SK-N-SH (cell line): ENCODE measurements at regions not wholly inside any gene's neighbourhood (a gene's known extent, or its start where the extent isn't known, plus 50 kb on each side); places are given as distances from the start of the nearest gene placed in this dataset.

Source experiments
- CTCF ChIA-PET: fragments of 300-600, 350-600 bp; formaldehyde crosslinking; extraction: SDS; loops from one replicate; lab custom pipeline; 2021; lab: Yijun Ruan, JAX
- POLR2A ChIA-PET: fragments of 350-600 bp; sonication (Branson Sonifier 250); formaldehyde crosslinking; extraction: SDS; loops from one replicate; lab custom pipeline; 2020; ENCODE audit warnings: antibody characterized with exemption, inconsistent platforms; lab: Yijun Ruan, JAX
- DNase-seq: peaks from one replicate; pipeline ENCODE4 v3.0.0; 2012
- H2AFZ ChIP-seq: fragments of 200-600 bp; sonication (generic); 2 replicates; pipeline ENCODE4 v1.8.1; 2016; ENCODE audit warnings: antibody characterized with exemption, mild to moderate bottlenecking, low read depth
- H3F3A ChIP-seq: fragments of 200-600 bp; sonication (generic); replicated peaks from 2 replicates; pipeline ENCODE3; 2016; ENCODE audit warnings: antibody characterized with exemption, mild to moderate bottlenecking; ENCODE audit not compliant: insufficient read depth
- H3K27ac ChIP-seq, 2 experiments: fragments of 200-500 bp in 1 of 2; fragments of 200-600 bp in 1 of 2; sonication (Bioruptor generic) in 1 of 2; sonication (generic), shearing (Covaris generic) in 1 of 2; 2 replicates each; pipeline versions ENCODE4 v1.5.1 to v1.6.1; 2014 to 2016; ENCODE audit warnings: low read depth in 2 of 2, inconsistent platforms in 1 of 2, low read length in 1 of 2, mild to moderate bottlenecking in 1 of 2, mixed read lengths in 1 of 2
- H3K27me3 ChIP-seq: fragments of 200-600 bp; sonication (generic), shearing (Covaris generic); 2 replicates; pipeline ENCODE4 v1.6.1; 2016; ENCODE audit warnings: mixed run types; ENCODE audit not compliant: insufficient read depth
- H3K36me3 ChIP-seq, 2 experiments: fragments of 200-500 bp in 1 of 2; fragments of 200-600 bp in 1 of 2; sonication (Bioruptor generic) in 1 of 2; sonication (generic) in 1 of 2; replicated peaks in 1 of 2; 2 replicates each; pipeline versions ENCODE3 to v1.5.1; 2014 to 2016; ENCODE audit warnings: low read length in 1 of 2, mild to moderate bottlenecking in 1 of 2; ENCODE audit not compliant: insufficient read depth in 2 of 2, control insufficient read depth in 1 of 2
- H3K4me1 ChIP-seq, 2 experiments: fragments of 200-500 bp in 1 of 2; fragments of 200-600 bp in 1 of 2; sonication (Bioruptor generic) in 1 of 2; sonication (generic), shearing (Covaris generic) in 1 of 2; 2 replicates each; pipeline versions ENCODE4 v1.5.1 to v1.6.1; 2014 to 2016; ENCODE audit warnings: low read depth in 1 of 2, low read length in 1 of 2, mixed run types in 1 of 2; ENCODE audit not compliant: insufficient read depth in 2 of 2, control insufficient read depth in 1 of 2
- H3K4me2 ChIP-seq: fragments of 200-600 bp; sonication (generic), shearing (Covaris generic); 2 replicates; pipeline ENCODE4 v1.6.1; 2017; ENCODE audit warnings: mixed run types
- H3K4me3 ChIP-seq, 2 experiments: fragments of 200-500 bp in 1 of 2; fragments of 200-600 bp in 1 of 2; sonication (Bioruptor generic) in 1 of 2; sonication (generic), shearing (Covaris generic) in 1 of 2; 2 replicates each; pipeline versions ENCODE4 v1.5.1 to v1.8.1; 2014 to 2016; ENCODE audit warnings: low read depth in 2 of 2, inconsistent platforms in 1 of 2, low read length in 1 of 2, mild to moderate bottlenecking in 1 of 2, mixed read lengths in 1 of 2, moderate library complexity in 1 of 2
- H3K79me2 ChIP-seq: fragments of 200-600 bp; sonication (generic); 2 replicates; pipeline ENCODE4 v1.8.1; 2017; ENCODE audit warnings: mild to moderate bottlenecking; ENCODE audit not compliant: insufficient read depth
- H3K9ac ChIP-seq: fragments of 200-600 bp; sonication (generic); 2 replicates; pipeline ENCODE4 v1.6.1; 2017; ENCODE audit warnings: mixed run types
- H3K9me2 ChIP-seq: fragments of 200-600 bp; sonication (generic); 2 replicates; pipeline ENCODE4 v1.6.1; 2017; ENCODE audit warnings: mixed run types
- H3K9me3 ChIP-seq: fragments of 200-600 bp; sonication (generic); 2 replicates; pipeline ENCODE4 v1.6.1; 2017; ENCODE audit warnings: mixed run types, mild to moderate bottlenecking, moderate library complexity
- H4K20me1 ChIP-seq: fragments of 200-600 bp; sonication (generic); 2 replicates; pipeline ENCODE4 v1.6.1; 2017; ENCODE audit warnings: mild to moderate bottlenecking, mixed run types; ENCODE audit not compliant: insufficient read depth
- ELF1 ChIP-seq: IDR thresholded peaks from 2 replicates; pipeline ENCODE4 v1.4.0; 2012
- FOXM1 ChIP-seq: IDR thresholded peaks from 2 replicates; pipeline ENCODE4 v1.4.0; 2012; ENCODE audit warnings: low read depth, mild to moderate bottlenecking
- GATA2 ChIP-seq: sonication (generic); formaldehyde crosslinking; IDR thresholded peaks from 2 replicates; pipeline ENCODE4 v1.5.0; 2020; ENCODE audit warnings: mild to moderate bottlenecking, missing genetic modification reagents
- IRF3 ChIP-seq: fragments of 150-350 bp; IDR thresholded peaks from 2 replicates; pipeline ENCODE4 v1.6.1; 2016; ENCODE audit warnings: mild to moderate bottlenecking, low read depth, low read length
- MXI1 ChIP-seq: IDR thresholded peaks from 2 replicates; pipeline ENCODE4 v1.6.1; 2012; ENCODE audit warnings: mild to moderate bottlenecking, low read depth, low read length, improper control_type of control experiment
- NFIC ChIP-seq: IDR thresholded peaks from 2 replicates; pipeline ENCODE4 v1.4.0; 2012; ENCODE audit warnings: borderline replicate concordance
- NRF1 ChIP-seq: IDR thresholded peaks from 2 replicates; pipeline ENCODE4 v1.6.1; 2012; ENCODE audit warnings: low read depth, mild to moderate bottlenecking, low read length
- PBX3 ChIP-seq: IDR thresholded peaks from 2 replicates; pipeline ENCODE4; 2012
- POLR2AphosphoS5 ChIP-seq: IDR thresholded peaks from 2 replicates; pipeline ENCODE4 v1.6.1; 2012; ENCODE audit warnings: low read depth, low read length
- RAD21 ChIP-seq: IDR thresholded peaks from 2 replicates; pipeline ENCODE4 v1.6.1; 2012; ENCODE audit warnings: mild to moderate bottlenecking, low read length
- RCOR1 ChIP-seq: fragments of 150-350 bp; IDR thresholded peaks from 2 replicates; pipeline ENCODE4 v1.6.1; 2017; ENCODE audit warnings: antibody characterized with exemption, low read length
- RFX5 ChIP-seq: IDR thresholded peaks from 2 replicates; pipeline ENCODE4 v1.6.1; 2012; ENCODE audit warnings: mild to moderate bottlenecking, improper control_type of control experiment, low read length
- SIN3A ChIP-seq: IDR thresholded peaks from 2 replicates; pipeline ENCODE4 v1.6.1; 2012; ENCODE audit warnings: low read depth, mild to moderate bottlenecking, low read length, moderate library complexity, borderline replicate concordance
- TEAD4 ChIP-seq: IDR thresholded peaks from 2 replicates; pipeline ENCODE4 v1.4.0; 2012; ENCODE audit warnings: mild to moderate bottlenecking, borderline replicate concordance; ENCODE audit not compliant: insufficient read depth
- USF1 ChIP-seq: IDR thresholded peaks from 2 replicates; pipeline ENCODE4 v1.4.0; 2012; ENCODE audit warnings: low read depth, borderline replicate concordance
- USF2 ChIP-seq: fragments of 150-350 bp; IDR thresholded peaks from 2 replicates; pipeline ENCODE4 v1.6.1; 2017; ENCODE audit warnings: antibody characterized with exemption, low read length, low read depth, borderline replicate concordance
- ZBTB33 ChIP-seq: IDR thresholded peaks from 2 replicates; pipeline ENCODE4 v1.4.0; 2012; ENCODE audit warnings: low read depth, borderline replicate concordance
- WGBS: methylation state at CpG from one replicate; pipeline ENCODE4 v1.1.6; 2017; ENCODE audit warnings: low lambda C conversion rate; 5-methylcytosine and 5-hydroxymethylcytosine counted together

- Histone ChIP-seq H3K9ac (no peak overlapping the region), H3K4me1 (no peaks in the 10 kb centered on the region), H3K4me2 (no peak overlapping the region), H3F3A (no peaks in the 10 kb centered on the region), H2AFZ (no peak overlapping the region), H3K79me2 (no peaks in the 10 kb centered on the region), H3K27ac (no peak overlapping the region), H3K9me2 (no peaks in the 10 kb centered on the region), H3K27me3 (no peaks in the 10 kb centered on the region), H4K20me1 (no peaks in the 10 kb centered on the region), H3K9me3 (no peaks in the 10 kb centered on the region), H3K4me3 (no peak overlapping the region), H3K36me3 (no peaks in the 10 kb centered on the region)
- POLR2A ChIA-PET = no interaction called here
- no peak for TF ChIP-seq NFIC
- TF ChIP-seq RCOR1 = no peak
- TF ChIP-seq PBX3 = no peak
- no peak for TF ChIP-seq IRF3
- TF ChIP-seq FOXM1 = no peak
- TF ChIP-seq SIN3A = no peak
- no peak for TF ChIP-seq GATA2
- TF ChIP-seq USF1 = no peak
- no peak for TF ChIP-seq TEAD4
- TF ChIP-seq ELF1 = no peak
- no peak for TF ChIP-seq MXI1
- no peak for TF ChIP-seq ZBTB33
- no peak for TF ChIP-seq POLR2AphosphoS5
- TF ChIP-seq RFX5 = no peak
- TF ChIP-seq USF2 = no peak
- TF ChIP-seq NRF1 = no peak
- no peak for TF ChIP-seq RAD21
- WGBS = 73% methylated on average over 3 of the region's 3 CpGs
- CTCF ChIA-PET = interaction anchor here (0.9 kb wide), 1 partner anchor 110 kb away, joined by 3 read pairs; no protein-coding TSS in a partner anchor
- no peak for DNase-seq
Observed at GRCh38 chr13:104270731-104271130, 1204.5 kb upstream of the SLC10A2 start.
